Epithelial cell of esophagus (primary cell): ENCODE measurements at regions not wholly inside any gene's neighbourhood (a gene's known extent, or its start where the extent isn't known, plus 50 kb on each side); places are given as distances from the start of the nearest gene placed in this dataset.

Source experiments
- DNase-seq: peaks from one replicate; pipeline ENCODE4 v3.0.0; 2010; ENCODE audit warnings: low read depth
- H3K4me3 ChIP-seq: 2 replicates; pipeline ENCODE4 v1.5.1; 2011; ENCODE audit warnings: mild to moderate bottlenecking, low read length, control low read depth
- TF ChIP-seq, protein P1 (sequence below): IDR thresholded peaks from 2 replicates; pipeline ENCODE4 v1.5.1; 2011; ENCODE audit warnings: low read depth, mild to moderate bottlenecking, low read length, control low read depth, inconsistent platforms; ENCODE audit not compliant: insufficient read depth; ENCODE audit errors: missing control alignments

DNA sequence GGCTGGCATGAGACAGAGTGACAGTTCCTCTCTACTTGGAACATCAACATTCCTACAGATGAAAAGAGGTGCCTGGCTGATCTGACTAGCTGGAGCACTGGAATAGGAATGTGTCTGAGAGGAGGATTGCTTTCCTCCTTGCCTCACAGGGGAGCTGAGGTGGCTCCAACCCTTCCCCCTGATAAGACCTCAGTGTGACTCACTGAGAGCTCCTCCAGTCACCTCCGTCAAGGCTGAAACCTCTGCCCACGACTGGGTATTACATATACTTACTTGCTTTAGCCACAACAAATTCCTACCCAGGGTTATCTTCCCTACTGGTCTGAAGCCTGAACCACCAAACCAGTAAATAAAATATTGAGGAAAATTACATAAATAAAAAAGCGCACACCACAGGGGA lies 342.7 kb upstream of the REG3G start:
- no peak overlapping the region for H3K4me3 ChIP-seq
- TF ChIP-seq, protein P1, sequence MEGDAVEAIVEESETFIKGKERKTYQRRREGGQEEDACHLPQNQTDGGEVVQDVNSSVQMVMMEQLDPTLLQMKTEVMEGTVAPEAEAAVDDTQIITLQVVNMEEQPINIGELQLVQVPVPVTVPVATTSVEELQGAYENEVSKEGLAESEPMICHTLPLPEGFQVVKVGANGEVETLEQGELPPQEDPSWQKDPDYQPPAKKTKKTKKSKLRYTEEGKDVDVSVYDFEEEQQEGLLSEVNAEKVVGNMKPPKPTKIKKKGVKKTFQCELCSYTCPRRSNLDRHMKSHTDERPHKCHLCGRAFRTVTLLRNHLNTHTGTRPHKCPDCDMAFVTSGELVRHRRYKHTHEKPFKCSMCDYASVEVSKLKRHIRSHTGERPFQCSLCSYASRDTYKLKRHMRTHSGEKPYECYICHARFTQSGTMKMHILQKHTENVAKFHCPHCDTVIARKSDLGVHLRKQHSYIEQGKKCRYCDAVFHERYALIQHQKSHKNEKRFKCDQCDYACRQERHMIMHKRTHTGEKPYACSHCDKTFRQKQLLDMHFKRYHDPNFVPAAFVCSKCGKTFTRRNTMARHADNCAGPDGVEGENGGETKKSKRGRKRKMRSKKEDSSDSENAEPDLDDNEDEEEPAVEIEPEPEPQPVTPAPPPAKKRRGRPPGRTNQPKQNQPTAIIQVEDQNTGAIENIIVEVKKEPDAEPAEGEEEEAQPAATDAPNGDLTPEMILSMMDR = no peak
- DNase-seq = no peak

DNA sequence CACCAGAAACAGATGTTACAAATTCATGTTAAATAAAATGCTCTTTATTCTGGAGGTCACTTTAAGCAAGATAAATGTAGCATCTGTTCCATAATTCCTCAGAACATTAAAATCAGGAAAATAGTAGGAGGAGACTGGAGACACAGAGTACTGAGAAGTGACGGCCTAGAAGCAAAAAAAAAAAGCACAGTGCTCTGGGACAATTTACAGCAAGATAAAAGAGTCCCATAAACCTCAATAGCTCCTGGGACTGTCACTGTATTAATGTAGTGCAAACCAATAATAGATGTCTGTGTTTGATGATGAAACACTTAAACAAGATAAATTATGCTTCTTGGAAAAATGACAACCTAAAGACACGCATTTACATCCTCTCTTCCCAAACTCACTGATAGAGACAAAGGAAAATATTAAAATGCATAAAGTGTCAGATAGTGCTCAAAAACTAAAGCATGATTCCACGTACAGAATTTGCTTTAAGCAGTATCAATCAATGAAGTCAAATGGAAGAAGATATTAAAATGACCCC lies 338.8 kb upstream of the REG3G start:
- TF ChIP-seq, protein P1 = no peak
- DNase-seq = no peak
- no peak overlapping the region for H3K4me3 ChIP-seq

DNA sequence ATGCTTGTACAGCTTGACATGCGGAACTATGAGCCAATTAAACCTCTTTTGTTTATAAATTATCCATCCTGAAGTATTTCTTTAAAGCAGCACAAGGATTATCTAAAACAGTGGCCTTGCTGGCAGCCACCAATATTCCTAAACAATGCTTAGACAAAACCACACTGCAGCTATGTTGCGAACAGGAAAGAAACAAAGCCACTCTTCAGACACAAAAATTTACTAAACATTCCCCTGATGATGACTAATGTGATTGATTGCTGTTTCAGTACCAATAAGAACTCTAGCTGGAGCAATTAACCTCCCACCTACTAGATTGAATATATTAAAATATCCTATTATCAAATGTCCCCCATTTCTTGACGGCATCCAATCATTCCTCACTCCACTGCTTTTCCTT lies 325.8 kb upstream of the REG3G start:
- TF ChIP-seq, protein P1 = no peak
- H3K4me3 ChIP-seq = no peak overlapping the region
- DNase-seq = no peak

DNA sequence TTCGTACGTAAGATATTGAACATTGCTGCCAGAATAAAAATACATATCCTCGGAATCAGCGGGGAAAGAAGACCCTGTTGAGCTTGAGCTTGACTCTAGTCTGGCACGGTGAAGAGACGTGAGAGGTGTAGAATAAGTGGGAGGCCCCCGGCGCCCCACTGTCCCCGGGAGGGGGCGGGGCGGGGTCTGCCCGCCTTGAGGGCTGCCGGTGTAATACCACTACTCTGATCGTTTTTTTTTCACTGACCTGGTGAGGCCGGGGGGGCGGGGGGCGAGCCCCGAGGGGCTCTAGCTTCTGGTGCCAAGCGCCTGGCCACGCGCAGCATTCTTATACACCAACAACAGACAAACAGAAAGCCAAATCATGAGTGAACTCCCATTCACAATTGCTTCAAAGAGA lies 324.0 kb upstream of the REG3G start:
- no peak overlapping the region for H3K4me3 ChIP-seq
- TF ChIP-seq, protein P1 = no peak
- DNase-seq = no peak

DNA sequence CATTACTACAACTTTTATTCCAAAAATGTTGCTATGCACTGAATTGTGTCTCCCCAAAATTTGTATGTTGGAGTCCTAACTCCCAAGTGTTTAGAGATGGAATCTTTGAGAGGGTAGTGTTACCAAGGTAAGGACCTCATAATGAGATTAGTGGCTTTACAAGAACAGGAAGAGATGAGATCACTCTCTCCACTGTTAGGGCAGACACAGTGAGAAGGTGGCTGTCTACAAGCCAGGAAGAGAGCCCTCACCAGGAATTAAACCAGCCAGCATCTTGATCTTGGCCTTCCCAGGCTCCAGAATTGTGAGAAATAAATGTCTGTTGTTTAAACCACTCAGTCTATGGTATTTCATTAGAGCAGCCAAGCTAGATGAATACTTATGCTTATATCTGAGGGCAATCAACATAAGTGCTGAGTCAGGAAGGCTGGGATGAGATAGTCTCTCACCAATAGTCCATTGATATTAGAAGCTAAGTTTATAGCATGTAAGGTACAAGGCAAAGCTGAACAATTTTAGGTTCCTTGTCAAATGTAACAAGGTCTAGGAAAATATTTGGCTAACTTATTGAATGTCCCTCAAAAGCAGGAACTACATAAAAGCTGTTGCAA lies 317.6 kb upstream of the REG3G start:
- TF ChIP-seq, protein P1 = no peak
- no peak overlapping the region for H3K4me3 ChIP-seq
- no peak for DNase-seq

DNA sequence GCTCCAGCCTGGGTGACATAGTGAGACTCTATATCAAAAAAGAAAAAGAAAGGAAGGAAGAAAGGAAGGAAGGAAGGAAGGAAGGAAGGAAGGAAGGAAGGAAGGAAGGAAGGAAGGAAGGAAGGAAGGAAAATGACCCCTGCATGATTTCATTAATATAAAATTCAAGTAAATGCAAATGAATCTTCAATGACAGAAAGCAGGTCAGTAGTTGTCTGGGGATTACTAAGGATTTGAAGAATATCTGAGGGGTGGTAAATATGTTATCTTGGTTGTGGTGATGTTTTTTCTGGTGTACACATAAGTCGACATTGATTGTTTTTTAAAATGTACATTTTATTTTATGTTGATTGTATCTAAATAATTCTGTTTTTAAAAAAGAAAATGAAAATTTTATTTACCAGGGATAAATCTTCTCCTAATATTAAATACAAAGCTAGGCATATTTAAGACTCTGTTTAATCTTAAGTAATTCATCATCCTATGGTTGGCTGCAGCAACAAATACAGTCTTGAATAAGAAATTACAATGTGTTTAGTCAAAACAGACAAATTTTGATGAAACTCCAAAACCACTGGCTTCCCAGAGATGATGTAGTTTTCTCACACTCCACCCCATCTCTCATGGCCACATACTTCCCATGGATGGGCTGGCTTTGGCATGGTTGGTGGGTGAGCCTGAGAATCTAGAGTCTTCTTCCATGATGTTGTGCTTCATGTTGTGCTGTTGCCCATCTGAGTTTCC lies 314.7 kb upstream of the REG3G start:
- TF ChIP-seq, protein P1 = no peak
- DNase-seq = no peak
- no peak overlapping the region for H3K4me3 ChIP-seq
